B cell (primary cell): ENCODE measurements at regions not wholly inside any gene's neighbourhood (a gene's known extent, or its start where the extent isn't known, plus 50 kb on each side); places are given as distances from the start of the nearest gene placed in this dataset.

Experiments used
- ATAC-seq: fragments of 200-7000 bp; cut with Tn5 transposase; one replicate; pipeline ENCODE4 v1.10.0; 2021; ENCODE audit warnings: low read depth, mild to moderate bottlenecking, moderate number of reproducible peaks, moderate library complexity
- CTCF ChIA-PET: fragments of 350-600 bp; sonication (Branson Sonifier 250); formaldehyde crosslinking; loops from one replicate; lab custom pipeline; 2021; ENCODE audit warnings: antibody characterized with exemption, inconsistent platforms; lab: Charles Lee
- POLR2A ChIA-PET: fragments of 350-600 bp; sonication (Branson Sonifier 250); formaldehyde crosslinking; loops from one replicate; lab custom pipeline; 2021; ENCODE audit warnings: antibody characterized with exemption; lab: Charles Lee
- DNase-seq: peaks from one replicate; pipeline ENCODE4 v3.0.0; 2013
- H2AFZ ChIP-seq: 2 replicates; pipeline ENCODE4 v1.6.1; 2012; ENCODE audit warnings: mild to moderate bottlenecking, low read depth, low read length; ENCODE audit not compliant: insufficient read depth, poor library complexity, severe bottlenecking
- H3K27ac ChIP-seq, 2 donors: 1 replicate in 1 of 2; 2 replicates in 1 of 2; pipeline ENCODE4 v1.5.1; 2012 to 2013; ENCODE audit warnings: low read length in 2 of 2, mild to moderate bottlenecking in 2 of 2, moderate library complexity in 1 of 2
- H3K27me3 ChIP-seq, 4 experiments: fragments of 200-600 bp in 1 of 4; sonication (generic) in 1 of 4; replicated peaks in 1 of 4; 1 replicate in 2 of 4; 2 replicates in 2 of 4; pipeline versions ENCODE4 v1.6.1 to v1.7.0; 2013 to 2016; ENCODE audit warnings: low read length in 3 of 4, mild to moderate bottlenecking in 2 of 4, mixed read lengths in 1 of 4, moderate library complexity in 1 of 4; ENCODE audit not compliant: insufficient read depth in 4 of 4, control insufficient read depth in 3 of 4; ENCODE audit errors: control extremely low read depth in 1 of 4
- H3K36me3 ChIP-seq, 2 experiments: replicated peaks in 1 of 2; 1 replicate in 1 of 2; 2 replicates in 1 of 2; pipeline versions ENCODE4 v1.6.1 to v1.7.1; 2013; ENCODE audit warnings: low read length in 1 of 2; ENCODE audit not compliant: insufficient read depth in 2 of 2, control insufficient read depth in 1 of 2; ENCODE audit errors: control extremely low read depth in 1 of 2, extremely low read depth in 1 of 2
- H3K4me1 ChIP-seq, 2 donors: fragments of 200-600 bp in 1 of 2; sonication (generic) in 1 of 2; 1 replicate in 1 of 2; 2 replicates in 1 of 2; pipeline versions ENCODE4 v1.5.1 to v1.6.1; 2013 to 2017; ENCODE audit warnings: low read length in 2 of 2; ENCODE audit not compliant: control insufficient read depth in 2 of 2, insufficient read depth in 2 of 2
- H3K4me2 ChIP-seq: replicated peaks from 2 replicates; pipeline ENCODE3; 2012; ENCODE audit warnings: mild to moderate bottlenecking, low read depth, low read length; ENCODE audit not compliant: poor library complexity, severe bottlenecking
- H3K4me3 ChIP-seq, 5 experiments: fragments of 200-600 bp in 1 of 5; sonication (generic) in 1 of 5; 1 replicate in 3 of 5; 2 replicates in 2 of 5; pipeline versions ENCODE4 v1.5.1 to v1.7.0; 2011 to 2016; ENCODE audit warnings: low read length in 4 of 5, mild to moderate bottlenecking in 4 of 5, low read depth in 2 of 5, control low read depth in 1 of 5, moderate library complexity in 1 of 5; ENCODE audit not compliant: insufficient read depth in 1 of 5; ENCODE audit errors: control extremely low read depth in 1 of 5, extremely low read depth in 1 of 5
- H3K79me2 ChIP-seq: fragments of 200-600 bp; sonication (generic); one replicate; pipeline ENCODE4 v1.6.0; 2016; ENCODE audit warnings: low read length; ENCODE audit not compliant: control insufficient read depth, insufficient read depth
- H3K9ac ChIP-seq: fragments of 200-600 bp; sonication (generic); 2 replicates; pipeline ENCODE4 v1.6.1; 2017; ENCODE audit warnings: mild to moderate bottlenecking, low read length, moderate library complexity
- H3K9me3 ChIP-seq, 3 donors: one replicate each; pipeline versions ENCODE4 v1.6.1 to v1.7.1; 2013; ENCODE audit warnings: low read length in 2 of 3; ENCODE audit not compliant: control insufficient read depth in 2 of 3, insufficient read depth in 1 of 3; ENCODE audit errors: control extremely low read depth in 1 of 3
- H4K20me1 ChIP-seq: 2 replicates; pipeline ENCODE4 v1.6.0; 2012; ENCODE audit warnings: mild to moderate bottlenecking, low read length; ENCODE audit not compliant: insufficient read depth, control insufficient read depth, poor library complexity, severe bottlenecking
- H3K27ac Mint-ChIP-seq: one replicate; pipeline ENCODE4 v1.8.0; 2021; ENCODE audit warnings: mixed read lengths
- H3K27me3 Mint-ChIP-seq: one replicate; pipeline ENCODE4 v1.8.0; 2021; ENCODE audit warnings: mixed read lengths
- H3K4me1 Mint-ChIP-seq: one replicate; pipeline ENCODE4 v1.8.0; 2021; ENCODE audit warnings: mixed read lengths
- H3K4me3 Mint-ChIP-seq: one replicate; pipeline ENCODE4 v1.8.0; 2021; ENCODE audit warnings: mixed read lengths
- H3K9me3 Mint-ChIP-seq: one replicate; pipeline ENCODE4 v1.8.0; 2022; ENCODE audit warnings: mixed read lengths; ENCODE audit not compliant: insufficient read depth
- CTCF ChIP-seq: fragments of 200-600 bp; IDR thresholded peaks from one replicate; pipeline ENCODE4 v1.8.0; 2022; ENCODE audit warnings: antibody characterized with exemption, mild to moderate bottlenecking
- EZH2 ChIP-seq: IDR thresholded peaks from 2 replicates; pipeline ENCODE4 v1.6.1; 2012; ENCODE audit warnings: borderline replicate concordance, low read depth, mild to moderate bottlenecking, moderate library complexity, low read length; ENCODE audit not compliant: insufficient read depth, poor library complexity, severe bottlenecking
- WGBS: methylation state at CpG from one replicate; pipeline ENCODE4 v1.1.5; 2013; ENCODE audit warnings: missing lambda C conversion rate; ENCODE audit not compliant: insufficient coverage; 5-methylcytosine and 5-hydroxymethylcytosine counted together
- intact Hi-C: fragments of 100-400 bp; cut with micrococcal nuclease; formaldehyde crosslinking; loops from one replicate; pipeline ENCODE4 v1.10.0; 2022

GRCh38 chr16:50950955-50951354, 200.1 kb downstream of the SALL1 start:
- H3K27me3 Mint-ChIP-seq = peaks cover 8% of the 10 kb centered on the region
- H3K4me3 Mint-ChIP-seq = no peak overlapping the region
- peaks cover 0 to 2% (median 0%) of the 10 kb centered on the region in 4 experiments for H3K27me3 ChIP-seq
- H3K4me1 Mint-ChIP-seq = no peaks in the 10 kb centered on the region
- no peak overlapping the region for H3K27ac Mint-ChIP-seq
- DNase-seq = no peak
- no peaks in the 10 kb centered on the region for H3K4me1 ChIP-seq
- no peak overlapping the region for H2AFZ ChIP-seq
- no peak overlapping the region for H3K9ac ChIP-seq
- H3K4me3 ChIP-seq = no peak overlapping the region
- H3K36me3 ChIP-seq = no peaks in the 10 kb centered on the region
- WGBS = 71% methylated on average over 3 of the region's 3 CpGs
- peaks cover 0 to 10% (median 0%) of the 10 kb centered on the region in 3 donors for H3K9me3 ChIP-seq
- H4K20me1 ChIP-seq = no peaks in the 10 kb centered on the region
- H3K4me2 ChIP-seq = no peak overlapping the region
- no peak for ATAC-seq
- no peaks in the 10 kb centered on the region for H3K79me2 ChIP-seq
- CTCF ChIA-PET = no interaction called here
- intact Hi-C loops = no loop called here
- no peak overlapping the region for H3K27ac ChIP-seq
- H3K9me3 Mint-ChIP-seq = no peaks in the 10 kb centered on the region
- POLR2A ChIA-PET = no interaction called here
- no peak for TF ChIP-seq EZH2
- no peak for TF ChIP-seq CTCF

- DNase-seq (no peak), ATAC-seq (no peak)
- POLR2A ChIA-PET = no interaction called here
- Mint-ChIP-seq H3K27me3 (no peaks in the 10 kb centered on the region), H3K4me1 (no peaks in the 10 kb centered on the region), H3K9me3 (no peaks in the 10 kb centered on the region), H3K4me3 (no peak overlapping the region), H3K27ac (no peak overlapping the region)
- Histone ChIP-seq H3K36me3 (no peaks in the 10 kb centered on the region), H3K4me1 (no peaks in the 10 kb centered on the region), H3K27me3 (peaks cover 0 to 2% (median 0%) of the 10 kb centered on the region in 4 experiments), H3K79me2 (no peaks in the 10 kb centered on the region), H3K9me3 (peaks cover 0 to 10% (median 0%) of the 10 kb centered on the region in 3 donors), H3K27ac (no peak overlapping the region), H4K20me1 (no peaks in the 10 kb centered on the region), H2AFZ (no peak overlapping the region), H3K4me3 (no peak overlapping the region), H3K9ac (no peak overlapping the region), H3K4me2 (no peak overlapping the region)
- WGBS = 89% methylated on average over 15 of the region's 22 CpGs
- CTCF ChIA-PET = no interaction called here
- intact Hi-C loops = no loop called here
- TF ChIP-seq EZH2 (no peak), CTCF (no peak)
Measured at GRCh38 chr16:50948268-50948930, 202.7 kb downstream of the SALL1 start.
